ENCODE measurements at regions not wholly inside any gene's neighbourhood (a gene's known extent, or its start where the extent isn't known, plus 50 kb on each side); places are given as distances from the start of the nearest gene placed in this dataset.

- H3K4me3 ChIP-seq, result no peak overlapping the region
- no peak for DNase-seq
- H3K9me3 ChIP-seq, result no peaks in the 10 kb centered on the region
- 81% methylated on average over 3 of the region's 3 CpGs for WGBS, 2 donors
- no peak for TF ChIP-seq POLR2A (IDR thresholded peaks at IDR 0.05)
- TF ChIP-seq, protein P1, sequence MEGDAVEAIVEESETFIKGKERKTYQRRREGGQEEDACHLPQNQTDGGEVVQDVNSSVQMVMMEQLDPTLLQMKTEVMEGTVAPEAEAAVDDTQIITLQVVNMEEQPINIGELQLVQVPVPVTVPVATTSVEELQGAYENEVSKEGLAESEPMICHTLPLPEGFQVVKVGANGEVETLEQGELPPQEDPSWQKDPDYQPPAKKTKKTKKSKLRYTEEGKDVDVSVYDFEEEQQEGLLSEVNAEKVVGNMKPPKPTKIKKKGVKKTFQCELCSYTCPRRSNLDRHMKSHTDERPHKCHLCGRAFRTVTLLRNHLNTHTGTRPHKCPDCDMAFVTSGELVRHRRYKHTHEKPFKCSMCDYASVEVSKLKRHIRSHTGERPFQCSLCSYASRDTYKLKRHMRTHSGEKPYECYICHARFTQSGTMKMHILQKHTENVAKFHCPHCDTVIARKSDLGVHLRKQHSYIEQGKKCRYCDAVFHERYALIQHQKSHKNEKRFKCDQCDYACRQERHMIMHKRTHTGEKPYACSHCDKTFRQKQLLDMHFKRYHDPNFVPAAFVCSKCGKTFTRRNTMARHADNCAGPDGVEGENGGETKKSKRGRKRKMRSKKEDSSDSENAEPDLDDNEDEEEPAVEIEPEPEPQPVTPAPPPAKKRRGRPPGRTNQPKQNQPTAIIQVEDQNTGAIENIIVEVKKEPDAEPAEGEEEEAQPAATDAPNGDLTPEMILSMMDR (IDR thresholded peaks at IDR 0.05), result no peak
- no peaks in the 10 kb centered on the region for H3K36me3 ChIP-seq (ENCODE audit: low read depth, missing control alignments)
- no peak overlapping the region for H3K27ac ChIP-seq
- H3K27me3 ChIP-seq, result no peaks in the 10 kb centered on the region
- no peaks in the 10 kb centered on the region for H3K4me1 ChIP-seq
- intact Hi-C loops (cut with DNase I; ENCODE audit: low total_unique reads), result no loop called here
Observed at GRCh38 chr4:81816031-81816761, 344.5 kb upstream of the RASGEF1B start.

DNA sequence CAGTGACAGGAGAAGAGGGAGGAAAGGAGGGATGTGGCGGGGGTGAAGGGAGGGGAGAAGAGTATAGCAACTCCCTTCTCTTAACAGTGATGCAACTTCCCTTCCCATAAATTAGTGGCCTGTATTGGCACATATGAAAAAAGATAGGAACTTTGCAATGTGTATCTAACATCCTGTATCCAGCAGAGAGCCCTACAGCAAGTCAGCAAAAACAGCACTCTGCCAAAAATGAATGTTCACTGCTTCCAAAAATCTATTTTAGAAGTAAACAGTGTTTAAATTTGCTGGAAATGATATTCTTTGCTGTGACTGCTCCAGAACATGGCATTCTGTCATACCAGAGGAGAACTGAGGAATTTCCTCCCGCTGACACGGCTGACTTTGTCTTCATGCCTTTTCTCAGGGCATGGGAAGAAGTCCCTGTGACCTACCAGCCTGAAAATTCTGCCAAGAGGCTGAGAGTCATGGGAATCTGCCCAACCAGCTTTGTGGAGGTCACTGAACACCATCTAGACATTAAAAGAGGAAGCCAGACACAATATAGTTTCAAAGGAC, 343.4 kb upstream of the RASGEF1B start:
- Histone ChIP-seq H3K9me3 (no peaks in the 10 kb centered on the region), H3K27me3 (no peaks in the 10 kb centered on the region), H3K4me3 (no peak overlapping the region), H3K36me3 (ENCODE audit: low read depth, missing control alignments) (no peaks in the 10 kb centered on the region), H3K4me1 (no peaks in the 10 kb centered on the region), H3K27ac (no peak overlapping the region)
- WGBS, 2 donors, result 57 to 64% methylated on average over 3 of the region's 3 CpGs
- no peak for TF ChIP-seq POLR2A (IDR thresholded peaks at IDR 0.05)
- TF ChIP-seq, protein P1 (IDR thresholded peaks at IDR 0.05), result no peak
- DNase-seq, result no peak
- intact Hi-C loops (cut with DNase I; ENCODE audit: low total_unique reads), result no loop called here

GRCh38 chr4:81811562-81812293, 340.0 kb upstream of the RASGEF1B start:
- intact Hi-C loops (cut with DNase I; ENCODE audit: low total_unique reads), result no loop called here
- Histone ChIP-seq H3K27ac (no peak overlapping the region), H3K4me3 (no peak overlapping the region), H3K36me3 (ENCODE audit: low read depth, missing control alignments) (no peaks in the 10 kb centered on the region), H3K9me3 (no peaks in the 10 kb centered on the region), H3K27me3 (no peaks in the 10 kb centered on the region), H3K4me1 (no peaks in the 10 kb centered on the region)
- 88 to 90% methylated on average over 5 of the region's 5 CpGs for WGBS, 2 donors
- TF ChIP-seq POLR2A (IDR thresholded peaks at IDR 0.05), result no peak
- TF ChIP-seq, protein P1 (IDR thresholded peaks at IDR 0.05), result no peak
- DNase-seq, result no peak

DNA sequence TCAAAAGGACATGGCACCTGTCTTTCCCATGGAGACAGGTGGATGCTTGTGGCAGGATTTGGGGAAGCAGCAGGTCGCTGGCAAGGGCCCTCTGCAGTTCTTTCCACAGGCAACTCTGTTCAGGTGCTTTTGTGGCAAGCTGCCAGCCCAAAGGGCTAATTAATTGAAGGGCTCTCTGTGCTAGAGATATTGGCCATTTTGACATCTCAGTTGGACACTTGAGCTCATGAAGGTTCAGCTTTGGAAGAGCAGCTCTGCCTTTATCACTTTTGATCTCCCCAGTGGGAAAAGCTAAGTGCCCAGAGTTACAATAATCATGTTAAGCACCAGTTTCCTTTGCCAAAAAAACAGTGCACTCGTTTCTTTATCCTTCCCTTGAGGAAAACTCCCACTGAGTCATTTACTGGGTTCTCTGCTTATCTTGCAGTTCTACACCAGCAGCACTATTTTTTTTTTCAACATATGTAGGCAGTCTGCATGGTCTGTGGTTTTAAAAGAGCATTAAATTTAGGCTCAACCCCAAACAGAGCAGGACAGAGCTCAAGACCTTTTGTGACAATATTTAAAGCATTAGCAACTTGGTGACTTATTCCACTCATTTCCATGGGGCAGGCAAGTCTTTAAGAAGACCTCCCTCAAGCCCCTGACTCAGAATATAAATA, 336.4 kb upstream of the RASGEF1B start:
- TF ChIP-seq, protein P1 (IDR thresholded peaks at IDR 0.05), result no peak
- no peak for TF ChIP-seq POLR2A (IDR thresholded peaks at IDR 0.05)
- no peak overlapping the region for H3K4me3 ChIP-seq
- WGBS, 2 donors, result 51 to 61% methylated on average over 2 of the region's 2 CpGs
- H3K9me3 ChIP-seq, result no peaks in the 10 kb centered on the region
- H3K36me3 ChIP-seq (ENCODE audit: low read depth, missing control alignments), result no peaks in the 10 kb centered on the region
- no peak for DNase-seq
- no peak overlapping the region for H3K27ac ChIP-seq
- intact Hi-C loops (cut with DNase I; ENCODE audit: low total_unique reads), result no loop called here
- peaks cover 4% of the 10 kb centered on the region for H3K4me1 ChIP-seq
- H3K27me3 ChIP-seq, result no peaks in the 10 kb centered on the region
